ENCODE measurements at regions not wholly inside any gene's neighbourhood (a gene's known extent, or its start where the extent isn't known, plus 50 kb on each side); places are given as distances from the start of the nearest gene placed in this dataset.

DNA sequence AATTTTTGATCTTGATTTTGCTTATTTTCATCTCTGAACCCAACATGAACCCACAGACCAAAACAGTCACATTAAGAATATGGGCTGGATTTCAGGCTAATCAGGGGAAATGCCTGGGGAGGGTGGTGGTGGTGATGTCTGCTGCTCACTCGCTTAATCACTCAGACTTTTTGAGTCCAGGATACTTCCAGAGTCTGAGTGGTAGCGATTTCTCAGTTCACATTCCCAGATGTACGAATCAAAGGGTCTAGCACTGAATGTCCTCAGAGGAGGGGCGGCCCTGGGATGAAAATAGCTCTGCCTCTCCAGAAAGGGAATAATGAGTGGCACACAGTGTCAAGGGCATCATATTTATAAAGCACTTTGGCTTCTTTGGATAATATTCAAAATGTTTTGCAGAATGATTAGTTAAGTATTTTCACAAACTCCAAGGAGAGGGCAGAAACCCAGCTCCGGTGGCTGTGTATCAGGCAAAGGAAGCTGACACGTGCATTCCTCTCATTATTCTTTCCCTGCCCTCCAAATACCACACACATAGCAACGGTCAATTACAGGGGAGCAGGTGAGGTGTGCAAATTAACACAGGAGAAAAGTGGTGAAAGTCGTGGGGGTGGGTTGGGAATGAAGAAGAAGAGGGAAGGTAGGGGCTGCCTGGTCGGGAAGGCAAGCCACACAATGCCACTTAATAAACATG lies 345.2 kb upstream of the RSPO3 start:
- Histone ChIP-seq H3K27me3 (ENCODE audit: insufficient read depth, low read depth) (no peaks in the 10 kb centered on the region), H3K4me3 (IDR thresholded peaks at IDR 0.05; ENCODE audit: insufficient read depth, low read depth, low read length) (no peak overlapping the region), H3K4me2 (no peak overlapping the region), H3K9ac (no peak overlapping the region), H3K27ac (no peak overlapping the region), H2AFZ (ENCODE audit: low read depth) (no peak overlapping the region), H3K4me1 (ENCODE audit: low read depth, poor library complexity, severe bottlenecking) (no peaks in the 10 kb centered on the region), H4K20me1 (ENCODE audit: insufficient read depth) (no peaks in the 10 kb centered on the region), H3K79me2 (ENCODE audit: insufficient read depth, low read depth) (no peaks in the 10 kb centered on the region), H3K36me3 (ENCODE audit: insufficient read depth) (no peaks in the 10 kb centered on the region)
- TF ChIP-seq, protein P1, sequence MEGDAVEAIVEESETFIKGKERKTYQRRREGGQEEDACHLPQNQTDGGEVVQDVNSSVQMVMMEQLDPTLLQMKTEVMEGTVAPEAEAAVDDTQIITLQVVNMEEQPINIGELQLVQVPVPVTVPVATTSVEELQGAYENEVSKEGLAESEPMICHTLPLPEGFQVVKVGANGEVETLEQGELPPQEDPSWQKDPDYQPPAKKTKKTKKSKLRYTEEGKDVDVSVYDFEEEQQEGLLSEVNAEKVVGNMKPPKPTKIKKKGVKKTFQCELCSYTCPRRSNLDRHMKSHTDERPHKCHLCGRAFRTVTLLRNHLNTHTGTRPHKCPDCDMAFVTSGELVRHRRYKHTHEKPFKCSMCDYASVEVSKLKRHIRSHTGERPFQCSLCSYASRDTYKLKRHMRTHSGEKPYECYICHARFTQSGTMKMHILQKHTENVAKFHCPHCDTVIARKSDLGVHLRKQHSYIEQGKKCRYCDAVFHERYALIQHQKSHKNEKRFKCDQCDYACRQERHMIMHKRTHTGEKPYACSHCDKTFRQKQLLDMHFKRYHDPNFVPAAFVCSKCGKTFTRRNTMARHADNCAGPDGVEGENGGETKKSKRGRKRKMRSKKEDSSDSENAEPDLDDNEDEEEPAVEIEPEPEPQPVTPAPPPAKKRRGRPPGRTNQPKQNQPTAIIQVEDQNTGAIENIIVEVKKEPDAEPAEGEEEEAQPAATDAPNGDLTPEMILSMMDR (conservative IDR thresholded peaks at IDR 0.05; ENCODE audit: low read depth, low read length), result no peak

DNA sequence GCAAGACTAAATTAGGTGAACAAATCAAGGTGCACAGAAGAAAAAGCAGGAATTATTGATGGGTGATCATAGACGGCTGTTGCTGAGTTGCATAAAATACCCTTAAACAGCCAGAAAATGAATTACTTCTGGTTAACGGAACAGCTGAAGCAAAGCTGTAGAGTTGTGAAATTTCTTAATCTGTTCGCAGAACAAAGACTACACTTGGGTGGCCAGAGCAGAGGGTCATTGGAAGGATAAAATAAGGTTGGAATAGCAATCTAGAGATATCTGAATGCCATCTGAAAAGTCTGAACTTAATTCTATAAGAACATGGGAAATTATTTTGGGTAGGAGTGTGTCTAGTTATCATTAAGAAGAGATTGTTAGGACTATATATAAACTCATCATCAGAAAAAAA lies 339.1 kb upstream of the RSPO3 start:
- no peaks in the 10 kb centered on the region for H3K36me3 ChIP-seq (ENCODE audit: insufficient read depth)
- no peak overlapping the region for H2AFZ ChIP-seq (ENCODE audit: low read depth)
- no peaks in the 10 kb centered on the region for H4K20me1 ChIP-seq (ENCODE audit: insufficient read depth)
- H3K27me3 ChIP-seq (ENCODE audit: insufficient read depth, low read depth), result no peaks in the 10 kb centered on the region
- no peak overlapping the region for H3K4me2 ChIP-seq
- H3K4me3 ChIP-seq (IDR thresholded peaks at IDR 0.05; ENCODE audit: insufficient read depth, low read depth, low read length), result no peak overlapping the region
- no peak overlapping the region for H3K27ac ChIP-seq
- TF ChIP-seq, protein P1 (conservative IDR thresholded peaks at IDR 0.05; ENCODE audit: low read depth, low read length), result no peak
- H3K79me2 ChIP-seq (ENCODE audit: insufficient read depth, low read depth), result no peaks in the 10 kb centered on the region
- no peaks in the 10 kb centered on the region for H3K4me1 ChIP-seq (ENCODE audit: low read depth, poor library complexity, severe bottlenecking)
- H3K9ac ChIP-seq, result no peak overlapping the region

DNA sequence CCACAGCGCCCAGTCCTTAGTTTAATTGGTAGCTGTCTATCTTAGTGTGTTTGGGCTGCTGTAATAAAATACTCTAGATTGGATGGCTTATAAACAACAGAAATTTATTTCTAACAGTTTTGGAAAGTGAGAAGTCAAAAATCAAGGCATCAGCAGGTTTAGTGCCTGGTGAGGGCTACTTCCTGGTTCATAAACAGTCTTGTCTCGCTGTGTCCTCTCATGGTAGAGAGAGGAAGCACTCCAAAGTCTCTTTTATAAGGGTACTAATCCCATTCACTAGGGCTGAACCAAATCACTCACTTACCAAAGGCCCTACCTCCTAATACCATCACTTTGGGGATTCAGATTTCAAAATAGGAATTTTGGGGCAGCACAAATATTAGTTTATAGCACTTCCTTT lies 336.9 kb upstream of the RSPO3 start:
- Histone ChIP-seq H3K27me3 (ENCODE audit: insufficient read depth, low read depth) (no peaks in the 10 kb centered on the region), H2AFZ (ENCODE audit: low read depth) (no peak overlapping the region), H3K4me3 (IDR thresholded peaks at IDR 0.05; ENCODE audit: insufficient read depth, low read depth, low read length) (no peak overlapping the region), H3K9ac (no peak overlapping the region), H3K4me2 (no peak overlapping the region), H3K36me3 (ENCODE audit: insufficient read depth) (no peaks in the 10 kb centered on the region), H3K27ac (no peak overlapping the region), H3K79me2 (ENCODE audit: insufficient read depth, low read depth) (no peaks in the 10 kb centered on the region), H4K20me1 (ENCODE audit: insufficient read depth) (no peaks in the 10 kb centered on the region), H3K4me1 (ENCODE audit: low read depth, poor library complexity, severe bottlenecking) (no peaks in the 10 kb centered on the region)
- TF ChIP-seq, protein P1 (conservative IDR thresholded peaks at IDR 0.05; ENCODE audit: low read depth, low read length), result no peak

DNA sequence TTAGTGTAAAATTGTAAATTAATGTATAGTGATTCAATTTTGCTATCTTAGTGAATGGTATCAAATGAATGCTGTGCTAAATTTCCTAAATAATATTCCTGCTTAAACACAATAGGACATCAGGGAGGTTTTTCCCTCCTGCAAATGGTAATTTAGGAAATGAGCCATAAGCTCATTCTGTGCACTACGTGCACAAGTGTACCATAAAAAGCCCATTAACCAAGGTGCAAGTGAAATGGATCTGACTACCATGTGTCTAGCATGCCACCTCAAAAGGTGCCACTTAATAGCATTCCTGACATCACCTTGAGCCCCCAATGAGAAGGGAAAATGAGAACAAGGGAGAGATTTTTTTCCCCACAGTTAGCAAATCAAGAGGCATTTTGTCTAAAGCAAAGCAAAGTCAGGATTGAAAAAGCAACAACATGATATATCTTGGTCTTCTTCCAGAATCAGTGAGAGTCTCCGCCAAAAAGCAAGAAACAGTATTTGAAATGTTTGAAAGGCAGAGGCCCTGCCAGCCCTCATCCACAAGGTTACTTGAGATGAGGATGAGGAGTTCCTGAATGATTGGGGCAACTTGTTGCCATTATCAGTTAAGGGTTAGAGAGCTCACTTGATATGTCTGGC lies 334.2 kb upstream of the RSPO3 start:
- TF ChIP-seq, protein P1 (conservative IDR thresholded peaks at IDR 0.05; ENCODE audit: low read depth, low read length), result no peak
- H3K79me2 ChIP-seq (ENCODE audit: insufficient read depth, low read depth), result no peaks in the 10 kb centered on the region
- H4K20me1 ChIP-seq (ENCODE audit: insufficient read depth), result no peaks in the 10 kb centered on the region
- H3K27me3 ChIP-seq (ENCODE audit: insufficient read depth, low read depth), result no peaks in the 10 kb centered on the region
- H3K4me1 ChIP-seq (ENCODE audit: low read depth, poor library complexity, severe bottlenecking), result no peaks in the 10 kb centered on the region
- no peak overlapping the region for H3K27ac ChIP-seq
- no peak overlapping the region for H2AFZ ChIP-seq (ENCODE audit: low read depth)
- H3K9ac ChIP-seq, result no peak overlapping the region
- no peak overlapping the region for H3K4me3 ChIP-seq (IDR thresholded peaks at IDR 0.05; ENCODE audit: insufficient read depth, low read depth, low read length)
- H3K4me2 ChIP-seq, result no peak overlapping the region
- H3K36me3 ChIP-seq (ENCODE audit: insufficient read depth), result no peaks in the 10 kb centered on the region
